ENCODE measurements at regions not wholly inside any gene's neighbourhood (a gene's known extent, or its start where the extent isn't known, plus 50 kb on each side); places are given as distances from the start of the nearest gene placed in this dataset.

- DNase-seq (ENCODE audit: insufficient read length, low spot score), result no peak
- TF ChIP-seq POLR2AphosphoS5 (IDR thresholded peaks at IDR 0.05; ENCODE audit: low read depth, low read length) (no peak), PAX5 (IDR thresholded peaks at IDR 0.05; ENCODE audit: insufficient read depth, low read length, severe bottlenecking) (no peak), SPI1 (IDR thresholded peaks at IDR 0.05; ENCODE audit: low read depth, low read length) (no peak), POU2F2 (IDR thresholded peaks at IDR 0.05; ENCODE audit: low read depth, low read length) (no peak), POLR2A (IDR thresholded peaks at IDR 0.05; ENCODE audit: low read depth, low read length) (no peak), TAF1 (IDR thresholded peaks at IDR 0.05; ENCODE audit: low read depth, low read length) (no peak)
- FAIRE-seq, result no peak
Measured at GRCh38 chr18:42426496-42427015, 471.5 kb downstream of the PIK3C3 start.

- DNase-seq (ENCODE audit: insufficient read length, low spot score) (no peak), FAIRE-seq (no peak)
- TF ChIP-seq TAF1 (IDR thresholded peaks at IDR 0.05; ENCODE audit: low read depth, low read length) (no peak), SPI1 (IDR thresholded peaks at IDR 0.05; ENCODE audit: low read depth, low read length) (no peak)
Measured at GRCh38 chr18:42429196-42429595, 474.2 kb downstream of the PIK3C3 start.

- DNase-seq (ENCODE audit: insufficient read length, low spot score) (no peak), FAIRE-seq (no peak)
- TF ChIP-seq POLR2A (IDR thresholded peaks at IDR 0.05; ENCODE audit: low read depth, low read length) (no peak), SPI1 (IDR thresholded peaks at IDR 0.05; ENCODE audit: low read depth, low read length) (no peak), POU2F2 (IDR thresholded peaks at IDR 0.05; ENCODE audit: low read depth, low read length) (no peak), PAX5 (IDR thresholded peaks at IDR 0.05; ENCODE audit: insufficient read depth, low read length, severe bottlenecking) (no peak), POLR2AphosphoS5 (IDR thresholded peaks at IDR 0.05; ENCODE audit: low read depth, low read length) (no peak), TAF1 (IDR thresholded peaks at IDR 0.05; ENCODE audit: low read depth, low read length) (no peak)
Measured at GRCh38 chr18:42436222-42436765, 481.3 kb downstream of the PIK3C3 start.

GRCh38 chr18:42437001-42437400 lies 482.0 kb downstream of the PIK3C3 start:
- FAIRE-seq, result no peak
- no peak for TF ChIP-seq POU2F2 (IDR thresholded peaks at IDR 0.05; ENCODE audit: low read depth, low read length)
- TF ChIP-seq PAX5 (IDR thresholded peaks at IDR 0.05; ENCODE audit: insufficient read depth, low read length, severe bottlenecking), result no peak
- no peak for DNase-seq (ENCODE audit: insufficient read length, low spot score)

- TF ChIP-seq POU2F2 (IDR thresholded peaks at IDR 0.05; ENCODE audit: low read depth, low read length) (no peak), PAX5 (IDR thresholded peaks at IDR 0.05; ENCODE audit: insufficient read depth, low read length, severe bottlenecking) (no peak), SPI1 (IDR thresholded peaks at IDR 0.05; ENCODE audit: low read depth, low read length) (no peak), POLR2A (IDR thresholded peaks at IDR 0.05; ENCODE audit: low read depth, low read length) (no peak), POLR2AphosphoS5 (IDR thresholded peaks at IDR 0.05; ENCODE audit: low read depth, low read length) (no peak), TAF1 (IDR thresholded peaks at IDR 0.05; ENCODE audit: low read depth, low read length) (no peak)
- DNase-seq (ENCODE audit: insufficient read length, low spot score), result no peak
- FAIRE-seq, result no peak
Measured at GRCh38 chr18:42437646-42438045, 482.6 kb downstream of the PIK3C3 start.

GRCh38 chr18:42442656-42443055 lies 487.6 kb downstream of the PIK3C3 start:
- DNase-seq (ENCODE audit: insufficient read length, low spot score) (no peak), FAIRE-seq (no peak)
- no peak for TF ChIP-seq POLR2A (IDR thresholded peaks at IDR 0.05; ENCODE audit: low read depth, low read length)

- TF ChIP-seq SPI1 (IDR thresholded peaks at IDR 0.05; ENCODE audit: low read depth, low read length) (no peak), PAX5 (IDR thresholded peaks at IDR 0.05; ENCODE audit: insufficient read depth, low read length, severe bottlenecking) (no peak), POU2F2 (IDR thresholded peaks at IDR 0.05; ENCODE audit: low read depth, low read length) (no peak), POLR2A (IDR thresholded peaks at IDR 0.05; ENCODE audit: low read depth, low read length) (no peak), POLR2AphosphoS5 (IDR thresholded peaks at IDR 0.05; ENCODE audit: low read depth, low read length) (no peak), TAF1 (IDR thresholded peaks at IDR 0.05; ENCODE audit: low read depth, low read length) (no peak)
- DNase-seq (ENCODE audit: insufficient read length, low spot score) (no peak), FAIRE-seq (no peak)
Measured at GRCh38 chr18:42444349-42444748, 489.3 kb downstream of the PIK3C3 start.

GRCh38 chr18:42445359-42445758 lies 490.3 kb downstream of the PIK3C3 start:
- TF ChIP-seq SPI1 (IDR thresholded peaks at IDR 0.05; ENCODE audit: low read depth, low read length) (no peak), POLR2AphosphoS5 (IDR thresholded peaks at IDR 0.05; ENCODE audit: low read depth, low read length) (no peak), PAX5 (IDR thresholded peaks at IDR 0.05; ENCODE audit: insufficient read depth, low read length, severe bottlenecking) (no peak), POLR2A (IDR thresholded peaks at IDR 0.05; ENCODE audit: low read depth, low read length) (no peak), POU2F2 (IDR thresholded peaks at IDR 0.05; ENCODE audit: low read depth, low read length) (no peak), TAF1 (IDR thresholded peaks at IDR 0.05; ENCODE audit: low read depth, low read length) (no peak)
- FAIRE-seq (no peak), DNase-seq (ENCODE audit: insufficient read length, low spot score) (no peak)

GRCh38 chr18:42446195-42446594 lies 491.2 kb downstream of the PIK3C3 start:
- DNase-seq (ENCODE audit: insufficient read length, low spot score), result no peak
- no peak for FAIRE-seq
- TF ChIP-seq PAX5 (IDR thresholded peaks at IDR 0.05; ENCODE audit: insufficient read depth, low read length, severe bottlenecking) (no peak), POU2F2 (IDR thresholded peaks at IDR 0.05; ENCODE audit: low read depth, low read length) (no peak), TAF1 (IDR thresholded peaks at IDR 0.05; ENCODE audit: low read depth, low read length) (no peak), SPI1 (IDR thresholded peaks at IDR 0.05; ENCODE audit: low read depth, low read length) (no peak), POLR2A (IDR thresholded peaks at IDR 0.05; ENCODE audit: low read depth, low read length) (no peak), POLR2AphosphoS5 (IDR thresholded peaks at IDR 0.05; ENCODE audit: low read depth, low read length) (no peak)

- DNase-seq (ENCODE audit: insufficient read length, low spot score) (no peak), FAIRE-seq (no peak)
- TF ChIP-seq POLR2AphosphoS5 (IDR thresholded peaks at IDR 0.05; ENCODE audit: low read depth, low read length) (no peak), SPI1 (IDR thresholded peaks at IDR 0.05; ENCODE audit: low read depth, low read length) (no peak), PAX5 (IDR thresholded peaks at IDR 0.05; ENCODE audit: insufficient read depth, low read length, severe bottlenecking) (no peak), POU2F2 (IDR thresholded peaks at IDR 0.05; ENCODE audit: low read depth, low read length) (no peak), POLR2A (IDR thresholded peaks at IDR 0.05; ENCODE audit: low read depth, low read length) (no peak), TAF1 (IDR thresholded peaks at IDR 0.05; ENCODE audit: low read depth, low read length) (no peak)
Measured at GRCh38 chr18:42447688-42448087, 492.7 kb downstream of the PIK3C3 start.
